ENCODE measurements at regions not wholly inside any gene's neighbourhood (a gene's known extent, or its start where the extent isn't known, plus 50 kb on each side); places are given as distances from the start of the nearest gene placed in this dataset.

DNA sequence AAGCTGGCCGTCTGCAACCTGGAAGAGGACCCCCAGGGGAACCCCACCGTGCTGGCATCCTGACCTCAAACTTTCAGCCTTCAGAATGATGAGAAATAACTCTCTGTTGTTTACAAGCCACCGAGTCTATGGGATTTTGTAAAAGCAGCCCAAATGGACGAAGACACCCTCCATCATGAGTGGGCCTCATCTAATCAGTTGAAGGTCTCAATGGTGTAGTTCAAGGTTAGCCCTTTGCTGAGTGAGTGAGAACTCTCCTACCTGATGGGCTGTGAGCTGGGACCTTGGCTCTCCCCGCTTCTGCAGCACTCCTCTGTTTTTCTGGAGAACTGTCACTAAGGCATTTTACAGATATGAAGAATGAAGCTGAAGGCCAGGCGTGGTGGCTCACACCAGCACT, 325.9 kb upstream of the TNRC6C start:
- Histone ChIP-seq H2AFZ (ENCODE audit: low read length) (no peak overlapping the region), H3K27ac (ENCODE audit: extremely low read length, insufficient read depth, low read length) (no peak overlapping the region), H3K4me2 (ENCODE audit: low read depth, low read length) (no peak overlapping the region), H3K9ac (ENCODE audit: insufficient read depth, low read depth, low read length) (no peak overlapping the region), H3K9me3 (ENCODE audit: low read length) (no peaks in the 10 kb centered on the region), H3K4me1 (ENCODE audit: insufficient read depth, low read length) (no peaks in the 10 kb centered on the region), H3K79me2 (ENCODE audit: insufficient read depth, low read length) (no peaks in the 10 kb centered on the region), H3K36me3 (replicated peaks in 1 of 2; ENCODE audit: control insufficient read depth in 1 of 2, insufficient read depth in 2 of 2, low read length in 2 of 2) (no peaks in the 10 kb centered on the region), H4K20me1 (ENCODE audit: insufficient read depth, low read length) (no peaks in the 10 kb centered on the region; the same call in 1 of the 2 replicates), H3K4me3 (replicated peaks in 1 of 3; ENCODE audit: insufficient read depth in 1 of 3, low read depth in 2 of 3, low read length in 3 of 3) (no peak overlapping the region), H3K27me3 (ENCODE audit: control insufficient read depth in 1 of 2, insufficient read depth in 2 of 2, low read length in 2 of 2) (peaks cover 8 to 30% of the 10 kb centered on the region in 2 experiments; a peak in 4 of 5 replicates)
- FAIRE-seq: no peak
- in situ Hi-C loops (cut with HindIII; ENCODE audit: extremely low pct_ligation_motif_present, low pct_unique_long_range_greater_than_20kb): no loop called here
- intact Hi-C loops (cut with micrococcal nuclease; ENCODE audit: unreplicated experiment): no loop called here
- TF ChIP-seq AGO1 (IDR thresholded peaks at IDR 0.05; ENCODE audit: low read depth, low read length, poor library complexity, severe bottlenecking) (no peak), HMG20B (CRISPR knock-in tag; conservative IDR thresholded peaks at IDR 0.05) (no peak), ZNF343 (CRISPR knock-in tag; IDR thresholded peaks at IDR 0.05) (no peak), ZNF713 (CRISPR knock-in tag; IDR thresholded peaks at IDR 0.05) (no peak), CCDC6 (CRISPR knock-in tag; IDR thresholded peaks at IDR 0.05) (no peak)
- no peak for DNase-seq (ENCODE audit: low spot score)
- ChIA-PET POLR2A (no interaction called here), CTCF (ENCODE audit: low intra/inter-chr PET ratio, low total read pairs) (no interaction called here)
- ATAC-seq: no peak
- WGBS (ENCODE audit: low lambda C conversion rate): 14% methylated on average over 6 of the region's 6 CpGs
- BruUV-seq (replicated peaks): no TSS peak

DNA sequence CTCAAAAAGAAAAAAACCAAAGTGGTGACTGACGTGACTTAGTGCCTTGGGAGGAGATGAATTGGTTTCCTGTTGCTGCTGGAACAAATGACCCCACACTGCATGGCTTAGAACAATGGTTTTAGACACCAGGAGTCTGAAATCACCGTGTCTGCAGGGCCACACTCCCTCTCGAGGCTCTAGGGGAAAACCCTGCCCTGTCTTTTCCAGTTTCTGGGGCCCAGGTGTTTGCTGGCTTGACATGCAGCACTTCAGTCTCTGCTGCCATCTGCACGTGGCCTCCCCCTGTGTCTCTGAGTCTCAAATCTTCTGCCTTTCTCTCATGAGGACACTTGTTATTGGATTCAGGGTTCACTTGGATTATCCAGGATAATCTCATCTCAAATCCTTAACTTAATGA, 323.8 kb upstream of the TNRC6C start:
- H3K9ac ChIP-seq (ENCODE audit: insufficient read depth, low read depth, low read length): no peak overlapping the region
- H3K27me3 ChIP-seq (ENCODE audit: control insufficient read depth in 1 of 2, insufficient read depth in 2 of 2, low read length in 2 of 2): peaks cover 12 to 47% of the 10 kb centered on the region in 2 experiments; a peak in 4 of 5 replicates
- POLR2A ChIA-PET: no interaction called here
- no peak overlapping the region for H3K4me3 ChIP-seq (replicated peaks in 1 of 3; ENCODE audit: insufficient read depth in 1 of 3, low read depth in 2 of 3, low read length in 3 of 3)
- WGBS (ENCODE audit: low lambda C conversion rate): 7% methylated on average over 4 of the region's 4 CpGs
- DNase-seq (ENCODE audit: low spot score) (no peak), ATAC-seq (no peak), FAIRE-seq (no peak)
- H3K4me2 ChIP-seq (ENCODE audit: low read depth, low read length): no peak overlapping the region
- intact Hi-C loops (cut with micrococcal nuclease; ENCODE audit: unreplicated experiment): no loop called here
- H3K27ac ChIP-seq (ENCODE audit: extremely low read length, insufficient read depth, low read length): no peak overlapping the region
- no peaks in the 10 kb centered on the region; the same call in 1 of the 2 replicates for H4K20me1 ChIP-seq (ENCODE audit: insufficient read depth, low read length)
- no peaks in the 10 kb centered on the region for H3K9me3 ChIP-seq (ENCODE audit: low read length)
- no peaks in the 10 kb centered on the region for H3K4me1 ChIP-seq (ENCODE audit: insufficient read depth, low read length)
- BruUV-seq (replicated peaks): no TSS peak
- H2AFZ ChIP-seq (ENCODE audit: low read length): no peak overlapping the region
- no peaks in the 10 kb centered on the region for H3K36me3 ChIP-seq (replicated peaks in 1 of 2; ENCODE audit: control insufficient read depth in 1 of 2, insufficient read depth in 2 of 2, low read length in 2 of 2)
- CTCF ChIA-PET (ENCODE audit: low intra/inter-chr PET ratio, low total read pairs): no interaction called here
- H3K79me2 ChIP-seq (ENCODE audit: insufficient read depth, low read length): no peaks in the 10 kb centered on the region
- in situ Hi-C loops (cut with HindIII; ENCODE audit: extremely low pct_ligation_motif_present, low pct_unique_long_range_greater_than_20kb): no loop called here
- no peak for TF ChIP-seq KAT2B (IDR thresholded peaks at IDR 0.05; ENCODE audit: borderline replicate concordance, low read depth, low read length)
- TF ChIP-seq, protein P1, sequence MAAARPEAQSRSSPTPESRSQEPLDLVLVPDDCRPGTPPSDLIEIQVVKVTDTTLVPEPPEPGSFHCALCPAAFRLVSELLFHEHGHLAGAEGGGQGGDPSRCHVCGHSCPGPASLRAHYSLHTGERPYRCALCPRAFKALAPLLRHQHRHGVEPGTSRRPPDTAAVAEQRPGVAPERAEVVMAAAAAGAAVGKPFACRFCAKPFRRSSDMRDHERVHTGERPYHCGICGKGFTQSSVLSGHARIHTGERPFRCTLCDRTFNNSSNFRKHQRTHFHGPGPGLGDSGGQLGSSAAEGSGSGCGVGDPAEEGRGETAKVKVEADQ (CRISPR knock-in tag; IDR thresholded peaks at IDR 0.05; ENCODE audit: borderline replicate concordance): no peak
- TF ChIP-seq IKZF5 (CRISPR knock-in tag; IDR thresholded peaks at IDR 0.05): no peak
- TF ChIP-seq ZNF12 (CRISPR knock-in tag; IDR thresholded peaks at IDR 0.05): no peak
- no peak for TF ChIP-seq ZBTB44 (CRISPR knock-in tag; IDR thresholded peaks at IDR 0.05)
- no peak for TF ChIP-seq ZNF883 (CRISPR knock-in tag; IDR thresholded peaks at IDR 0.05; ENCODE audit: not compliant biosample characterization)
- TF ChIP-seq TP53 (CRISPR knock-in tag; conservative IDR thresholded peaks at IDR 0.05): no peak

Measured in HepG2 (cell line).